PC-3 (cell line): ENCODE measurements at regions not wholly inside any gene's neighbourhood (a gene's known extent, or its start where the extent isn't known, plus 50 kb on each side); places are given as distances from the start of the nearest gene placed in this dataset. TPM values are rescaled to one million over a fixed set of nuclear protein-coding genes. Genes with fewer than 3 reads are reported as not detected.

Source experiments
- microRNA-seq: library from miRNA; unstranded; fragments of <30 nt; microRNA quantifications from one replicate; pipeline ENCODE4 v1.1.0, GENCODE V29; 2020; ENCODE audit not compliant: unreplicated experiment

Small RNAs in the stretch of these regions (microRNA-seq; reads per million reads assigned to microRNA genes)
- not detected for gene MIR378G
